ENCODE measurements at regions not wholly inside any gene's neighbourhood (a gene's known extent, or its start where the extent isn't known, plus 50 kb on each side); places are given as distances from the start of the nearest gene placed in this dataset.
A peak's percentile ranks its signal among the peaks of the same experiment; 100 is the strongest.
"Not testable (repeated sequence)": the region's sequence is repeated elsewhere in the genome, so short reads cannot be mapped to it uniquely, and the experiment has no call there.

DNA sequence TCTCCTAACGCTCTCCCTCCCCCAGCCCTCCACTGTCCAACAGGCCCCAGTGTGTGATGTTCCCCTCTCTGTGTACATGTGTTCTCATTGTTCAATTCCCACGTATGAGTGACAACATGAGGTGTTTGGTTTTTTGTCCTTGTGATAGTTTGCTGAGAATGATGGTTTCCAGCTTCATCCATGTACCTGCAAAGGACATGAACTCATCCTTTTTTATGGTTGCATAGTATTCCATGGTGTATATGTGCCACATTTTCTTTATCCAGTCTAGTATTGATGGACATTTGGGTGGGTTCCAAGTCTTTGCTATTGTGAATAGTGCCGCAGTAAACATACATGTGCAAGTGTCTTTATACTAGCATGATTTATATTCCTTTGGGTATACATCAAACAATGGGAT, 347.4 kb downstream of the MAGEE1 start:
- DNase-seq (ENCODE audit: low spot score); intact Hi-C loops (cut with DNase I): not testable (repeated sequence)

DNA sequence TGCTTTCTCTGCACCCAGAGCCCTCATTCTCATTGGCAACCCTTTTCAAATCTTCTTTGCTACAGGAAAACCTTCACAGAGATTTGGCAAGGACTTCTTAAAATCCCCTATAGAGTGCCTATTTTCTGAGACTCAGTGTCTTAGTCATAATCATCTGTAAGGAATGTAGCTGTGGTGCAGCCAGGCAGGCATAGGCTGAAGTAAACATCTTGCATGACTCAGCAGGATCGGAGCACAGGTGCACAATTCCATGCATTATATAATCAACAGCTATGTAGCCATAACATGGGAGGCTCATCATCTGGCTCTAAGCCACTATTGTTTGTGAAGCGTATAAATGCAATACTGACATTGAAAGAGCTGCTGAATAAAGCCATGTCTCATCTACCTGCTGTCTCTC, 368.8 kb downstream of the MAGEE1 start:
- intact Hi-C loops (cut with DNase I), result no loop called here

GRCh38 chrX:76802708-76803107, 375.2 kb downstream of the MAGEE1 start:
- intact Hi-C loops (cut with DNase I), result no loop called here
- no peak for DNase-seq (ENCODE audit: low spot score)

More for the DNA sequence above, 368.8 kb downstream of the MAGEE1 start:
- no peak for DNase-seq (ENCODE audit: low spot score)

DNA sequence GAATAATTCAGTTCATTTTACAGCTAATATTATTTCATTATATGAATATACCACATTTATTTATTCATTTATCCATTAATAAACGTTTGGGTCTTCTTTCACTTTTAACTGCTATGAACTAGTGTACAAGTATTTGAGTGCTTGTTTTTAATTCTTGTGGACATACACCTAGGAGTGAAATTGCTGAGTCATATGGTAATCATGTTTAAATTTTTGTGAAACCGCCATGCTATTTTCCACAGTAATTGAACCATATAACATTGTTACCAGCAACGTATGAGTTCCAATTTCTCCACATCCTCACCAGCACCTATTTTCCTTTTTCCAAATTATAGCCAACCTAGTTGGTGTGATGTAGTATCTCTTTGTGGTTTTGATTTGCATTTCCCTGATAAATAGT, 388.2 kb downstream of the MAGEE1 start:
- DNase-seq (ENCODE audit: low spot score), result no peak
- intact Hi-C loops (cut with DNase I), result no loop called here

GRCh38 chrX:76817279-76817678, 389.8 kb downstream of the MAGEE1 start:
- intact Hi-C loops (cut with DNase I); DNase-seq (ENCODE audit: low spot score): not testable (repeated sequence)

DNA sequence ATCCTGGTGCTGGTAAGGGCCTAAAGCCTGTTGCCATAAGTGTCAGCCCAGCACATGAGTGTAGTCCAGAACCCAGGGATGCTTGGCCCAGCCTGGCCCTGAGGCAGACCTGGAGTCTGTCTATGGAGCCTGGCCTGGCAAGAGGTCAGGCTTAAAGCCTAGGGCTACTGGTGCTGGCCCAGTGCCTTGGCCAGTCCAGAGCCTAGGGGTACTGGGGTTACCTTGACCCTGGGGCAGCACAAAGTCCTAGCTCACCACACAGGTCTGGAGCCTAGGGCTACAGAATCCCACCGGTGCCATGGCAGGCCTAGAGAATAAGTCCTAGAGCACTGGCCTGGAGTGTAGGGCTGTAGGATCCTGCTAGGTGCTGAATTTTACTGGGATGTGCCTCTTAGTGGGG, 393.8 kb downstream of the MAGEE1 start:
- intact Hi-C loops (cut with DNase I), result no loop called here
- DNase-seq (ENCODE audit: low spot score), result peak; percentile 58

DNA sequence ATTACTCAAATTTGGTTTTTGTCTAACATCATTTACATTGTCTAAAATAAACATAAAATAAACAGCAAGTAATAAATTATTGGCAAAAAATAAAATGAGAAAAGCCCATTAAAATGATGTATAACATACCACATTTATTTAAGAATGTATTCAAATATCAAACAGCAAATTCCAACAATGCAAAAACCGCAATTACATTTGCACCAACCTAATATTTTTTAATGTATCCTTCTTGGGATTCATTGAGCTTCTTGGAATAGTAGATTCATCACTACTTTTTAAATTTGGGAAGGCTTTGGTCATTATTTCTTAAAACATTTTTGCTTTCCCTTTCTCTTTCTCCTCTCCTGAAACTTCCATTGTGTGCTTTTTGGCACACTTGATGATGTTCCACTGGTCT, 400.2 kb downstream of the MAGEE1 start:
- intact Hi-C loops (cut with DNase I), result no loop called here
- DNase-seq (ENCODE audit: low spot score), result no peak

DNA sequence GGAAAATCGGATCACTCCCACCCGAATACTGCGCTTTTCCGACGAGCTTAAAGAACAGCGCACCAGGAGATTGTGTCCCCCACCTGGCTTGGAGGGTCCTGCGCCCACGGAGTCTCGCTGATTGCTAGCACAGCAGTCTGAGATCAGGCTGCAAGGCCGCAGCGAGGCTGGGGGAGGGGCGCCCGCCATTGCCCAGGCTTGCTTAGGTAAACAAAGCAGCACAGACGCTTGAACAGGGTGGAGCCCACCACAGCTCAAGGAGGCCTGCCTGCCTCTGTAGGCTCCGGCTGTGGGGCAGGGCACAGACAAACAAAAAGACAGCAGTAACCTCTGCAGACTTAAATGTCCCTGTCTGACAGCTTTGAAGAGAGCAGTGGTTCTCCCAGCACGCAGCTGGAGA, 413.4 kb downstream of the MAGEE1 start:
- DNase-seq (ENCODE audit: low spot score); intact Hi-C loops (cut with DNase I): not testable (repeated sequence)

DNA sequence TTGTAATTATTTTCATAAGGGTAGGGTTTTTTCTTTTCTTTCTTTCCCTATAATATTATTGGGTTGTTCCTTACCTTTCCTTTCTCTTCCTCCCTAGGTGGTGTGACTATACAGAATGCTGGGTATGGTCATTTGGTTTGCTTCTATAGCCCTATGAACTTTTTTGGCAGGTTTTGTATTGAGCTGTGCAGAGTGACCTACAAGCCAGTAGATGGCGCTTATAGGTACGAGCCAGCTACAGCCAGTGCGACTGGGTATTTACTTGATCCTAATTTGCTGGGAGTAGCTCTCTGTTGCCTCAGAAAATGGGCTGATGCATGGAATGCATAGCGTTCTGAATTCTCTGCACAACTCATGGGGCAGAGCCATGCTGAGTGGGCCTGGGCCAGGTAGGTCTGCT, 423.3 kb downstream of the MAGEE1 start:
- DNase-seq (ENCODE audit: low spot score), result no peak
- intact Hi-C loops (cut with DNase I), result no loop called here

- no peak for DNase-seq (ENCODE audit: low spot score)
- intact Hi-C loops (cut with DNase I), result no loop called here
These were observed 435.0 kb downstream of the MAGEE1 start for GRCh38 chrX:76862509-76862908.

DNA sequence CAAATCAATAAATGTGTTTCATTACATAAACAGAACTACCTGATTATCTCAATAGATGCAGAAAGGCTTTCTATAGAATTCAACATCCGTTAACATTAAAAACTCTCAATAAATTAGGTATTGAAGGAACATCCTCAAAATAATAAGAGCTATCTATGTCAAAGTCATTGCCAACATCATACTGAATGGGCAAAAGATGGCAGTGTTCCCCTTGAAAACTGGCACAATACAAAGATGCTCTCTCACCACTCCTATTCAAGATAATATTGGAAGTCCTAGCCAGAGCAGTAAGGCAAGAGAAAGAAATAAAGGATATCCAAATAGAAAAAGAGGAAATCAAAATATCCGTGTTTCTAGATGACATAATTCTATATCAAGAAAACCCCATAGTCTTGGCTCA, 466.4 kb downstream of the MAGEE1 start:
- no peak for DNase-seq (ENCODE audit: low spot score)
- intact Hi-C loops (cut with DNase I), result no loop called here

- no peak for DNase-seq (ENCODE audit: low spot score)
- intact Hi-C loops (cut with DNase I), result no loop called here
These were observed 488.3 kb downstream of the MAGEE1 start for GRCh38 chrX:76915836-76916235.

DNA sequence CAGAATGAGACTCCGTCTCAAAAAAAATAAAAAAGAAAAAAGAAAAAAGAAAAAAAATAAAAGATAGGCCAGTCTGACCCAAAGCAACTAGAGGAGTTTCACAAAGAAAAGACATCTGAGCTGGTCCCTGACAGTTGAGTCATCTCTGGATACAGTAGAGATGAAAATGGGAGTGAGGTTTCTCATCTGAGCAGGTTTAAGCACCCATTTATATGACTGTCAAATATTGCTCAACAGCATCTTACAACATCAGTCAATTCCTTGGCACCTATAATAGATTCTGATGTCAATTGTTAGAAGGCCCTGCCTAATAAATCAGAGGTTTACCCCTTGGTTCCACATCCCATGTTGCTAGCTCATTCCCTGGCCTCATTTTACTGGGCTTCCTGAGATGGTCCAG, 490.5 kb downstream of the MAGEE1 start:
- no peak for DNase-seq (ENCODE audit: low spot score)
- intact Hi-C loops (cut with DNase I), result no loop called here

DNA sequence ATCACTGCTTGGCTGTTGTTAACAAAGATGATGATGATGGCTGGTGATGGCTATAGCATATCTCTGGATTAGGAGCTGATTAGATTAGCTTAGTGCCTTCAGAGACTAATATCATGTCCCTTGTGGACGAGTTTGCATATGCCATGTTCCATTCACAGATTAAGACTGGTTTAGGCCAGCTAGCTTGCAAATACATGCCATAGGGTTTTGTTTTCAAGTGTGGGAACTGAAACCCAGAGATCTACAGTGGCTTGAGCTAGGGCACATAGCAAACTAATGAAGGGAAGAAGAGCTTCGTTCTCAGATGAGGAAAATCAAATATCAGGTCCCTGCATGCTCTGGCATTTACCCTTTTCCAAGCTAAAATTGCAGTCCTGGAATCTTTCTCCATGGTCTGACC, 492.3 kb downstream of the MAGEE1 start:
- intact Hi-C loops (cut with DNase I), result no loop called here
- no peak for DNase-seq (ENCODE audit: low spot score)

DNA sequence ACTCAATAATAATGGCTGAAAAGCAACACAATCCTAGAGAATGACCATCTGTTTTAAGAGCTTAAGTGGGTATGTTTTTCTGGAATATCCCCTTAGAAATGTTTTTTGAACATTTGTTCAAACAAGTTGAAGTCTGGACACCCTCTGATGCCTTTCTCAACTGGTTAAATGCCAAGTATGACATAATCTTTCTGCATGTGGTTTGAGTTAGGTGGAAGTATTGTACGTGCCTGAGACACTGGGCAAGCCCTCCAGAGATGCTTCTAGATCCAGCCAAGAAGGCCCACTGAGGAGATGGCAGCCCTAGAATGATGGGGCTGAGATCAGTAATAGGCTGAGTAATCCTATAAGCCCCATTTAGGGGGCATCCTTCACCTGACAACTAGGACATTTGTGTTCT, 493.1 kb downstream of the MAGEE1 start:
- intact Hi-C loops (cut with DNase I), result no loop called here
- DNase-seq (ENCODE audit: low spot score), result no peak

GRCh38 chrX:76921176-76921575, 493.7 kb downstream of the MAGEE1 start:
- no peak for DNase-seq (ENCODE audit: low spot score)
- intact Hi-C loops (cut with DNase I), result no loop called here

DNA sequence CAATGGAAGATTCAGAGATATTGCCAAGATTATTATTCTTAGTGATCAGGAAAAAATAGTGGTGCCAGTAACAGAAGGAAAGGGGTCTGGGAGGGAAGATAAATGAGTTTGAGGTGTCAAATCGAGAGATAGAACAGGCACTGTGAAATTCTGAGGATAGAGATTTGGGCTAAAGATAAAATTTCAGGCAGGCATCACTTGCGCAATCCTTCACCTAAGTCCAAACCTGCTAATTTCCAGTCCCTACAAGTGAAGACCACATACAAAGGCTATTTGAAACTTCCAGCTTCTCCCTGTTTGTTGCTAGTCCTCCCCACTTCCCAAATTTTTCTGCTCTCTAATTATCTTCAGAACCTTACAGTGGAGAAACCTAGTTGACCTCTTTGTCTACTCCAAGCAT, 494.6 kb downstream of the MAGEE1 start:
- intact Hi-C loops (cut with DNase I), result no loop called here
- no peak for DNase-seq (ENCODE audit: low spot score)

DNA sequence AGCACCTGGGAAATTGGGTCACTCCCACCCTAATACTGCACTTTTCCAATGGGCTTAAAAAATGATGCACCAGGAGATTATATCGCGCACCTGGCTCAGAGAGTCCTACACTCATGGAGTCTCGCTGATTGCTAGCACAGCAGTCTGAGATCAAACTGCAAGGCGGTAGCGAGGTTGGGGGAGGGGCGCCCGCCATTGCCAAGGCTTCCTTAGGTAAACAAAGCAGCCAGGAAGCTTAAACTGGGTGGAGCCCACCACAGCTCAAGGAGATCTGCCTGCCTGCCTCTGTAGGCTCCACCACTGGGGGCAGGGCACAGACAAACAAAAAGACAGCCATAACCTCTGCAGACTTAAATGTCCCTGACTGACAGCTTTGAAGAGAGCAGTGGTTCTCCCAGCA, 497.1 kb downstream of the MAGEE1 start:
- peak; percentile 64 for DNase-seq (ENCODE audit: low spot score)
- intact Hi-C loops (cut with DNase I), result not testable (repeated sequence)

- intact Hi-C loops (cut with DNase I), result no loop called here
- no peak for DNase-seq (ENCODE audit: low spot score)
These were observed 504.0 kb downstream of the MAGEE1 start for GRCh38 chrX:76931518-76931917.

DNA sequence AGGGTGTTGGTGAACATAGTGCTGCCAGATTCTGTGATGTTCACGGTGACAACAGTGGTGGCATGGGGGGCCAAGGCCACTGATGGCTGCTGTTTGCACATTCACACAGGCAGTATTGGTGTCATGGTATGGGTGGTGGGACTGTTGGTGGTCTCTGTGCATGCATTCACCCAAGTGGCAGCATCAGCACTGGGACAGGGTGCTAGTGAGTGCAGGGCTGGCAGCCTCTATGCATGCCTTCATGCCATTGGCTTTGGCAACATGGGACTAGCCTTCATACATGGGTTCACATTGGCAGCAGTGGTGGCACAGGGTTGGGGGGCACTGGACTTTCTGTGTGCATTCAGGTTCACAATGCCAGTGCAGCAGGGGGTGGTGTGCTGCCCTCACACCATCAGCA, 489.7 kb upstream of the FGF16 start:
- no peak for DNase-seq (ENCODE audit: low spot score)
- intact Hi-C loops (cut with DNase I), result no loop called here

GRCh38 chrX:76971393-76972376, 475.5 kb upstream of the FGF16 start:
- intact Hi-C loops (cut with DNase I), result no loop called here
- DNase-seq (ENCODE audit: low spot score), result no peak

Data from posterior vena cava (tissue), 2 donors.